Activated CD4-positive, alpha-beta memory T cell treated with anti-CD3 and anti-CD28 coated beads for 36 hours (primary cell): ENCODE measurements at regions not wholly inside any gene's neighbourhood (a gene's known extent, or its start where the extent isn't known, plus 50 kb on each side); places are given as distances from the start of the nearest gene placed in this dataset.

Source experiments
- CTCF ChIA-PET: fragments of 350-600 bp; sonication (Branson Sonifier 250); formaldehyde crosslinking; loops from one replicate; lab custom pipeline; 2021; ENCODE audit warnings: antibody characterized with exemption, inconsistent platforms; lab: Charles Lee
- POLR2A ChIA-PET: fragments of 350-600 bp; sonication (Branson Sonifier 250); formaldehyde crosslinking; loops from one replicate; lab custom pipeline; 2021; ENCODE audit warnings: antibody characterized with exemption; lab: Charles Lee
- DNase-seq: peaks from one replicate; pipeline ENCODE4 v3.0.0-alpha.2; 2020
- H3K27ac Mint-ChIP-seq: one replicate; pipeline ENCODE4 v1.8.0; 2021; ENCODE audit warnings: mixed read lengths
- H3K27me3 Mint-ChIP-seq: one replicate; pipeline ENCODE4 v1.8.0; 2021; ENCODE audit warnings: mixed read lengths
- H3K36me3 Mint-ChIP-seq: one replicate; pipeline ENCODE4 v1.8.0; 2021; ENCODE audit warnings: mixed read lengths
- H3K4me1 Mint-ChIP-seq: one replicate; pipeline ENCODE4 v1.8.0; 2021; ENCODE audit warnings: low read depth, mixed read lengths
- H3K4me3 Mint-ChIP-seq: one replicate; pipeline ENCODE4 v1.8.0; 2021; ENCODE audit warnings: mild to moderate bottlenecking, mixed read lengths
- H3K9me3 Mint-ChIP-seq: one replicate; pipeline ENCODE4 v1.8.0; 2021; ENCODE audit warnings: mixed read lengths
- intact Hi-C: fragments of 100-400 bp; cut with micrococcal nuclease; formaldehyde crosslinking; loops from one replicate; pipeline ENCODE4 v1.15.1; 2023

DNA sequence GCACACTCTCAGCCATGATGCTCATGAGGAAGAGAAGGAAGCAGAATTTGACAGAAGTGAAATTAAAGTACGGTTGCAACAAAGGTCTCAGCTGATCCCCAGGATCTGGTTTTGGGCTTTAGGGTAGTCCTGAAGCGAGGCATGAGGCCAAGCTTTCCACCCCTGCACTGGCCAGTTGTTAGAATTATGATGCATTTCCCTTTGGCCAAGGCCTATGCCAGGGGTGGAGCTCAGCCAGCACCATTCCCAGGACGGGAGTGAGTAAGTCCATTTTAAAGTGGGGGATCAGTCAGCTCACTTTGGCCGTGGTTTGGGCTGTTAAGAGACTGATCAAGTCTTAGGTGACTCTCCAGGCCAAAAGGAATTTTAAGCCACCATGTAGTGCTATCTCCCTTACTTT is 314.5 kb upstream of the MMADHC start:
- no peak for DNase-seq
- no peaks in the 10 kb centered on the region for H3K36me3 Mint-ChIP-seq
- H3K27me3 Mint-ChIP-seq, result no peaks in the 10 kb centered on the region
- no peaks in the 10 kb centered on the region for H3K4me1 Mint-ChIP-seq
- ChIA-PET POLR2A (no interaction called here), CTCF (no interaction called here)
- H3K27ac Mint-ChIP-seq, result no peak overlapping the region
- H3K4me3 Mint-ChIP-seq, result no peak overlapping the region
- intact Hi-C loops, result no loop called here
- H3K9me3 Mint-ChIP-seq, result peaks cover 2% of the 10 kb centered on the region

DNA sequence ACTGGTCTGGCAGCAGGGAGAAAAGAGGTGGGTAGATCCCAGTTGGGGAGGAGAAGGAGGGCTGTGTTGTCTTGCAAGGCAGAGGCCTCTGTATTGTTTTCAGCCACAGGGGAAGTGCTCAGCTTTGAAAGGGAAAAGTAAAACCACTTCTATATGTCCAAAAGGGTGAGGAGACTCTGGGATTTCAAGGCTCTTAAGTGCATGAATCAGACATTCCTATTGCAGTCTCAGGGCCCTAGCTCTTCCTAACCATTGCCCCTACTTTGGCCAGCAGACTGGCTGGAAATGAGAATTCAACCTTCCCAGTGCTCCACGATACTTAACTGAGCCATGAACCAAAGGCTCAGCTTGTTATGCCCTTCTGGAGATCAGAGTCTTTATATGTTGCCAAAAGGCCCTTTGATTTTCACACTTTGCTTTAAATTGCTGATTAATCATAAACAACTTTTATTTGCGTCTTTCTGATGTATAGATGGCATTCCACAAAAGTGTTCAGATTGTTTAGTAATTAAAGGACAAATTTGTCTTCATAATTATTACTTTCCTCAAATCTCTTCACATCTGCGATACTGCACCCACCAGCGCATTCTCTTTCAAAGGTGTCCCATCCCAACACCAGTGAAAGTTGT is 313.8 kb upstream of the MMADHC start:
- Mint-ChIP-seq H3K27me3 (no peaks in the 10 kb centered on the region), H3K27ac (no peak overlapping the region), H3K4me3 (no peak overlapping the region), H3K4me1 (no peaks in the 10 kb centered on the region), H3K9me3 (peaks cover 2% of the 10 kb centered on the region), H3K36me3 (no peaks in the 10 kb centered on the region)
- no peak for DNase-seq
- CTCF ChIA-PET, result no interaction called here
- intact Hi-C loops, result no loop called here
- POLR2A ChIA-PET, result no interaction called here

- Mint-ChIP-seq H3K36me3 (no peaks in the 10 kb centered on the region), H3K27ac (no peak overlapping the region), H3K4me3 (no peak overlapping the region), H3K27me3 (no peaks in the 10 kb centered on the region), H3K9me3 (peaks cover 2% of the 10 kb centered on the region), H3K4me1 (no peaks in the 10 kb centered on the region)
- intact Hi-C loops, result no loop called here
- ChIA-PET CTCF (no interaction called here), POLR2A (no interaction called here)
- DNase-seq, result no peak
These were observed 311.8 kb upstream of the MMADHC start for GRCh38 chr2:149899390-149899789.

GRCh38 chr2:149894760-149895159 is 307.2 kb upstream of the MMADHC start:
- Mint-ChIP-seq H3K9me3 (peaks cover 2% of the 10 kb centered on the region), H3K4me3 (no peak overlapping the region), H3K36me3 (no peaks in the 10 kb centered on the region), H3K27ac (no peak overlapping the region), H3K27me3 (no peaks in the 10 kb centered on the region), H3K4me1 (no peaks in the 10 kb centered on the region)
- intact Hi-C loops, result no loop called here
- CTCF ChIA-PET, result no interaction called here
- DNase-seq, result no peak
- POLR2A ChIA-PET, result no interaction called here

DNA sequence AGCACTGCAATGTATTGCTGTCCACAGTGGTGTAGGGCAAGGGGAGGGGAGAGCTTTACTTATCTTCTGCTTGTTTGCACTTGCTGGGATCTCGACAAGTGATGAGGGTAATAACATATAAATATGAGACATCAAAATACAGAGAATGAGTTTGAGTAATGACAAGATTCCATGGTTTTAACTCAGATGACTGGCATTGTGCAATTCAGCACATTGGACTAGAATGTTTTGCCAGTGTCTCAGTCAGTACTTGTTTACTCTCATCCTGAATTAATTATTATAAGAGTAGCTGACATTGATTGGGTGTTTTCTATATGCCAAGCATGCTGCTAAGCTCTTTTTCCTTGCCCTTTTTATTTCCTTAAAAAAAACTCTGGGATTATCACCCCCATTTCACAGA is 306.7 kb upstream of the MMADHC start:
- Mint-ChIP-seq H3K4me1 (no peaks in the 10 kb centered on the region), H3K27me3 (no peaks in the 10 kb centered on the region), H3K4me3 (no peak overlapping the region), H3K9me3 (peaks cover 2% of the 10 kb centered on the region), H3K36me3 (no peaks in the 10 kb centered on the region), H3K27ac (no peak overlapping the region)
- DNase-seq, result no peak
- CTCF ChIA-PET, result no interaction called here
- POLR2A ChIA-PET, result no interaction called here
- intact Hi-C loops, result no loop called here

- CTCF ChIA-PET, result no interaction called here
- DNase-seq, result no peak
- H3K27ac Mint-ChIP-seq, result no peak overlapping the region
- H3K27me3 Mint-ChIP-seq, result no peaks in the 10 kb centered on the region
- intact Hi-C loops, result no loop called here
- no peaks in the 10 kb centered on the region for H3K4me1 Mint-ChIP-seq
- H3K4me3 Mint-ChIP-seq, result no peak overlapping the region
- H3K9me3 Mint-ChIP-seq, result peaks cover 2% of the 10 kb centered on the region
- H3K36me3 Mint-ChIP-seq, result no peaks in the 10 kb centered on the region
- POLR2A ChIA-PET, result no interaction called here
These were observed 305.0 kb upstream of the MMADHC start for GRCh38 chr2:149892563-149892962.

- H3K4me1 Mint-ChIP-seq, result no peaks in the 10 kb centered on the region
- H3K9me3 Mint-ChIP-seq, result no peaks in the 10 kb centered on the region
- H3K36me3 Mint-ChIP-seq, result no peaks in the 10 kb centered on the region
- no peak overlapping the region for H3K27ac Mint-ChIP-seq
- POLR2A ChIA-PET, result no interaction called here
- CTCF ChIA-PET, result no interaction called here
- no peak for DNase-seq
- no peak overlapping the region for H3K4me3 Mint-ChIP-seq
- intact Hi-C loops, result no loop called here
- H3K27me3 Mint-ChIP-seq, result no peaks in the 10 kb centered on the region
These were observed 298.4 kb upstream of the MMADHC start for GRCh38 chr2:149885946-149886345.

GRCh38 chr2:149885468-149885867 is 297.9 kb upstream of the MMADHC start:
- intact Hi-C loops, result no loop called here
- no peak for DNase-seq
- Mint-ChIP-seq H3K4me1 (no peaks in the 10 kb centered on the region), H3K27me3 (no peaks in the 10 kb centered on the region), H3K9me3 (no peaks in the 10 kb centered on the region), H3K36me3 (no peaks in the 10 kb centered on the region), H3K27ac (no peak overlapping the region), H3K4me3 (no peak overlapping the region)
- CTCF ChIA-PET, result no interaction called here
- POLR2A ChIA-PET, result no interaction called here

- H3K27ac Mint-ChIP-seq, result no peak overlapping the region
- H3K9me3 Mint-ChIP-seq, result no peaks in the 10 kb centered on the region
- ChIA-PET CTCF (no interaction called here), POLR2A (no interaction called here)
- no peak for DNase-seq
- H3K4me3 Mint-ChIP-seq, result no peak overlapping the region
- H3K4me1 Mint-ChIP-seq, result no peaks in the 10 kb centered on the region
- H3K36me3 Mint-ChIP-seq, result no peaks in the 10 kb centered on the region
- H3K27me3 Mint-ChIP-seq, result no peaks in the 10 kb centered on the region
- intact Hi-C loops, result no loop called here
These were observed 297.3 kb upstream of the MMADHC start for GRCh38 chr2:149884871-149885270.

GRCh38 chr2:149877913-149878312 is 290.3 kb upstream of the MMADHC start:
- no peak for DNase-seq
- Mint-ChIP-seq H3K27me3 (no peaks in the 10 kb centered on the region), H3K4me3 (no peak overlapping the region), H3K4me1 (no peaks in the 10 kb centered on the region), H3K27ac (no peak overlapping the region), H3K9me3 (no peaks in the 10 kb centered on the region), H3K36me3 (no peaks in the 10 kb centered on the region)
- intact Hi-C loops, result no loop called here
- ChIA-PET CTCF (no interaction called here), POLR2A (no interaction called here)

DNA sequence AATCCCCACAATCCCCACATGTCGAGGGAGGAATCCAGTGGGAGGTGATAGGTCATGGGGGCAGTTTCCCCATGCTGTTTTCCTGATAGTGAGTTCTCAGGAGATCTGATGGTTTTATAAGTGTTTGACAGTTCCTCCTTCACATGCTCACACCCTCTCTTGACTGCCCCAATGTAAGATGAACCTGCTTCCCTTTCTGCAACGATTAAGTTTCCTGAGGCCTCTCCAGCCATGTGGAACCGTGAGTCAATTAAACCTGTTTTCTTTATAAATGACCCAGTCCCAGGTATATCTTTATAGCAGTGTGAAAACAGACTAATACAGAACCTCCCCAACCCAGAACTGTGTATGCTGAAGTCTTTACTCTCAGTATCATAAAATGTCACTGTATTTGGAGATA is 289.5 kb upstream of the MMADHC start:
- DNase-seq, result no peak
- H3K36me3 Mint-ChIP-seq, result no peaks in the 10 kb centered on the region
- POLR2A ChIA-PET, result no interaction called here
- no peaks in the 10 kb centered on the region for H3K27me3 Mint-ChIP-seq
- no peaks in the 10 kb centered on the region for H3K9me3 Mint-ChIP-seq
- intact Hi-C loops, result no loop called here
- CTCF ChIA-PET, result no interaction called here
- no peaks in the 10 kb centered on the region for H3K4me1 Mint-ChIP-seq
- no peak overlapping the region for H3K27ac Mint-ChIP-seq
- H3K4me3 Mint-ChIP-seq, result no peak overlapping the region

- H3K4me1 Mint-ChIP-seq, result no peaks in the 10 kb centered on the region
These were observed 286.4 kb upstream of the MMADHC start for GRCh38 chr2:149873936-149874335.

GRCh38 chr2:149872638-149873150 is 285.1 kb upstream of the MMADHC start:
- DNase-seq, result no peak
- Mint-ChIP-seq H3K4me1 (no peaks in the 10 kb centered on the region), H3K9me3 (peaks cover 3% of the 10 kb centered on the region), H3K4me3 (no peak overlapping the region), H3K27ac (no peak overlapping the region), H3K27me3 (no peaks in the 10 kb centered on the region), H3K36me3 (no peaks in the 10 kb centered on the region)
- POLR2A ChIA-PET, result no interaction called here
- intact Hi-C loops, result no loop called here
- CTCF ChIA-PET, result no interaction called here

More at GRCh38 chr2:149873936-149874335, 286.4 kb upstream of the MMADHC start:
- intact Hi-C loops, result no loop called here
- Mint-ChIP-seq H3K4me3 (no peak overlapping the region), H3K27me3 (no peaks in the 10 kb centered on the region), H3K27ac (no peak overlapping the region), H3K9me3 (no peaks in the 10 kb centered on the region), H3K36me3 (no peaks in the 10 kb centered on the region)
- ChIA-PET CTCF (no interaction called here), POLR2A (no interaction called here)
- no peak for DNase-seq
